Hepatocyte (in vitro differentiated cells): ENCODE measurements at regions not wholly inside any gene's neighbourhood (a gene's known extent, or its start where the extent isn't known, plus 50 kb on each side); places are given as distances from the start of the nearest gene placed in this dataset.
A peak's percentile ranks its signal among the peaks of the same experiment; 100 is the strongest.

Experiments
- DNase-seq: peaks from one replicate; pipeline ENCODE4 v3.0.0-alpha.2; 2016; ENCODE audit warnings: low spot score
- H2AFZ ChIP-seq: fragments of 200-600 bp; sonication (generic); 2 replicates; pipeline ENCODE4 v1.6.0; 2016; ENCODE audit warnings: antibody characterized with exemption, mild to moderate bottlenecking
- H3K27ac ChIP-seq: fragments of 200-600 bp; sonication (generic); 2 replicates; pipeline ENCODE4 v1.5.1; 2016; ENCODE audit warnings: mild to moderate bottlenecking
- H3K27me3 ChIP-seq: fragments of 200-600 bp; sonication (generic); 2 replicates; pipeline ENCODE4 v1.6.1; 2016
- H3K36me3 ChIP-seq: fragments of 200-600 bp; sonication (generic); replicated peaks from 2 replicates; pipeline ENCODE4 v1.5.1; 2016; ENCODE audit warnings: low read depth; ENCODE audit not compliant: insufficient read depth
- H3K4me1 ChIP-seq: fragments of 200-600 bp; sonication (generic); 2 replicates; pipeline ENCODE4 v1.5.1; 2016; ENCODE audit warnings: mild to moderate bottlenecking, moderate library complexity; ENCODE audit not compliant: insufficient read depth
- H3K4me2 ChIP-seq: fragments of 200-600 bp; sonication (generic); 2 replicates; pipeline ENCODE4 v1.6.0; 2016
- H3K4me3 ChIP-seq: fragments of 200-600 bp; sonication (generic); 2 replicates; pipeline ENCODE4 v1.5.1; 2016; ENCODE audit warnings: mild to moderate bottlenecking
- H3K79me2 ChIP-seq: fragments of 200-600 bp; sonication (generic); 2 replicates; pipeline ENCODE4 v1.6.0; 2017; ENCODE audit warnings: mild to moderate bottlenecking
- H3K9me2 ChIP-seq: fragments of 200-600 bp; sonication (generic); replicated peaks from 2 replicates; pipeline ENCODE4 v1.6.0; 2017; ENCODE audit warnings: mild to moderate bottlenecking; ENCODE audit not compliant: insufficient read depth
- H3K9me3 ChIP-seq: fragments of 200-600 bp; sonication (generic); 2 replicates; pipeline ENCODE4 v1.5.1; 2016; ENCODE audit warnings: low read depth, mild to moderate bottlenecking
- H4K20me1 ChIP-seq: fragments of 200-600 bp; sonication (generic); 2 replicates; pipeline ENCODE4 v1.6.0; 2016; ENCODE audit warnings: mild to moderate bottlenecking; ENCODE audit not compliant: insufficient read depth, poor library complexity, severe bottlenecking
- CTCF ChIP-seq: fragments of 200-600 bp; sonication (generic); IDR thresholded peaks from 2 replicates; pipeline ENCODE4 v1.5.1; 2016; ENCODE audit warnings: antibody characterized with exemption, mild to moderate bottlenecking; ENCODE audit not compliant: poor library complexity
- EZH2 ChIP-seq: fragments of 200-600 bp; sonication (generic); IDR thresholded peaks from 2 replicates; pipeline ENCODE4 v1.6.1; 2016; ENCODE audit warnings: antibody characterized with exemption, mild to moderate bottlenecking, borderline replicate concordance
- EZH2phosphoT487 ChIP-seq: fragments of 200-600 bp; sonication (generic); IDR thresholded peaks from one replicate; pipeline ENCODE4 v1.6.1; 2018; ENCODE audit warnings: antibody characterized with exemption, mild to moderate bottlenecking, low read depth, moderate library complexity; ENCODE audit not compliant: unreplicated experiment, severe bottlenecking
- WGBS: methylation state at CpG from one replicate; pipeline ENCODE4 v1.1.6; 2016; ENCODE audit warnings: low lambda C conversion rate; ENCODE audit errors: missing lambda C conversion rate; 5-methylcytosine and 5-hydroxymethylcytosine counted together

GRCh38 chr6:16947375-16948015 lies 154.4 kb upstream of the STMND1 start:
- Histone ChIP-seq H3K9me2 (no peaks in the 10 kb centered on the region), H2AFZ (no peak overlapping the region), H4K20me1 (no peaks in the 10 kb centered on the region), H3K4me2 (peak overlapping the region; percentile 7), H3K4me3 (no peak overlapping the region), H3K36me3 (no peaks in the 10 kb centered on the region), H3K9me3 (no peaks in the 10 kb centered on the region), H3K27ac (peak overlapping the region; percentile 74), H3K79me2 (no peaks in the 10 kb centered on the region), H3K4me1 (peaks cover 8% of the 10 kb centered on the region), H3K27me3 (no peaks in the 10 kb centered on the region)
- TF ChIP-seq EZH2phosphoT487 (no peak), EZH2 (no peak), CTCF (no peak)
- 29% methylated on average over 4 of the region's 4 CpGs for WGBS
- peak; percentile 72 for DNase-seq

GRCh38 chr6:16944596-16944995 lies 157.3 kb upstream of the STMND1 start:
- no peak for TF ChIP-seq EZH2
- no peak for TF ChIP-seq CTCF
- TF ChIP-seq EZH2phosphoT487, result no peak
- DNase-seq, result no peak
- Histone ChIP-seq H3K4me3 (no peak overlapping the region), H3K36me3 (no peaks in the 10 kb centered on the region), H3K4me1 (peaks cover 8% of the 10 kb centered on the region), H3K79me2 (no peaks in the 10 kb centered on the region), H3K9me3 (no peaks in the 10 kb centered on the region), H2AFZ (no peak overlapping the region), H3K27me3 (no peaks in the 10 kb centered on the region), H3K4me2 (no peak overlapping the region), H3K27ac (no peak overlapping the region), H4K20me1 (no peaks in the 10 kb centered on the region), H3K9me2 (no peaks in the 10 kb centered on the region)
- 91% methylated on average over 3 of the region's 3 CpGs for WGBS

GRCh38 chr6:16939839-16940238 lies 162.0 kb upstream of the STMND1 start:
- Histone ChIP-seq H3K79me2 (no peaks in the 10 kb centered on the region), H3K27ac (no peak overlapping the region), H2AFZ (no peak overlapping the region), H3K4me3 (no peak overlapping the region), H3K4me2 (no peak overlapping the region), H3K27me3 (no peaks in the 10 kb centered on the region), H3K36me3 (no peaks in the 10 kb centered on the region), H3K9me2 (no peaks in the 10 kb centered on the region), H3K4me1 (no peaks in the 10 kb centered on the region), H4K20me1 (no peaks in the 10 kb centered on the region), H3K9me3 (no peaks in the 10 kb centered on the region)
- no peak for TF ChIP-seq EZH2
- TF ChIP-seq EZH2phosphoT487, result no peak
- TF ChIP-seq CTCF, result no peak
- DNase-seq, result no peak
- 69% methylated on average over 5 of the region's 5 CpGs for WGBS

GRCh38 chr6:16939351-16939750 lies 162.5 kb upstream of the STMND1 start:
- 88% methylated on average over 7 of the region's 7 CpGs for WGBS
- no peak overlapping the region for H3K4me2 ChIP-seq
- H3K4me3 ChIP-seq, result no peak overlapping the region
- H3K9me2 ChIP-seq, result no peaks in the 10 kb centered on the region
- no peak for DNase-seq
- no peaks in the 10 kb centered on the region for H3K36me3 ChIP-seq
- H3K4me1 ChIP-seq, result no peaks in the 10 kb centered on the region
- no peaks in the 10 kb centered on the region for H3K79me2 ChIP-seq
- H2AFZ ChIP-seq, result no peak overlapping the region
- H3K27me3 ChIP-seq, result no peaks in the 10 kb centered on the region
- no peaks in the 10 kb centered on the region for H4K20me1 ChIP-seq
- no peak for TF ChIP-seq EZH2
- no peak for TF ChIP-seq EZH2phosphoT487
- TF ChIP-seq CTCF, result no peak
- H3K9me3 ChIP-seq, result no peaks in the 10 kb centered on the region
- no peak overlapping the region for H3K27ac ChIP-seq
